ENCODE measurements at regions not wholly inside any gene's neighbourhood (a gene's known extent, or its start where the extent isn't known, plus 50 kb on each side); places are given as distances from the start of the nearest gene placed in this dataset.

DNA sequence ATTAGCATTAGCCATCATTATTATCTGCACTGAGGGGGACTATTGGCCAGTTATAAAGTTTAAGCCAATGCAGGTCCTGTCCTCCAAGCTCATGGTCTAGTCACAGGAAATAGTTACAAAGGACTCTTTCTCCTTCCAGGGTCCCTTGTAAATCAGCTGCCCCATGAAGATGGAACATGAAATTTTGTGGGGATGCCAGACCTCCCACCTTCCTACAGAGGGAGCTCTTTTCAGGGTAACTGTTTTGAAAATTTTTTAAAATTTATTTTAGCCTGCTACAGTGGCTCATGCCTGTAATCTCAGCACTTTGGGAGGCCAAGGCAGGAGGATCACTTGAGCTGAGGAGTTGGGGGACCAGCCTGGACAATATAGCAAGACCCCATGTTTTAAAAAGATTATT lies 124.4 kb upstream of the SLC34A2 start:
- no peak for DNase-seq (ENCODE audit: low read depth)

DNA sequence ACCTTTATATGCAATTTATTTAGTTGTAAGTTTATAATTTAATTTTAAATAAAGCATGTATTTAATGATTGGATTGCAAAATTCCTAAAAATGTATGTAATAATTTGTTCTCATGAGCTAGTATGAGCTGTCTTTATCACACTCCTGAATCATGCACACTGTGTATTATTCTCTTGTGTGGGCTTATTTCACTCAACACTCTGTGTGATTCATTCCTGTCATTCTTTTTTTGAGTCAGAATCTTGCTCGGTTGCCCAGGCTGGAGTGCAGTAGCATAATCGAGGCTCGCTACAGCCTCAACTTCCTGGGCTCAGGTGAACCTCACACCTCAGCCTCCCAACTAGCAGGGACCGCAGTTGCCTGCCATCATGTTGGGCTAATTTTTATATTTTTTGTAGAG lies 123.1 kb upstream of the SLC34A2 start:
- DNase-seq (ENCODE audit: low read depth) = no peak

DNA sequence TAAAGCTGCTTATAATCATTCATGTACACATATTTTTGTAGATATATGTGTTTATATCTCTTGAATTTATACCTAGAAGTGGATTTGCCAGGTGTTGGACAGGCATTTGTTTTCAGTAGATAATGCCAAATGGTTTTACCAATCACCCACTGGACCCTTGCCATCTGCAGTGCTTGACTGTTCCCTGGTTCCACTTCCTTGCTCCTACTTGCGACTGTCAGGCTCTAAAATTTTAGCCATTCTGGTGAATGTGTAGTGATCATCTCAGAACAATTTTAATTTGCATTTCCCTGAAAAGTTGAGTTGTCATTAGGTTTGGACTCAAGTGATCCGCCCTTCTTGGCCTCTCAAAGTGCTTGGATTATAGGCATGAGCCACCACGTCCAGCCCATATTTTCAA lies 122.4 kb upstream of the SLC34A2 start:
- DNase-seq (ENCODE audit: low read depth) = no peak

DNA sequence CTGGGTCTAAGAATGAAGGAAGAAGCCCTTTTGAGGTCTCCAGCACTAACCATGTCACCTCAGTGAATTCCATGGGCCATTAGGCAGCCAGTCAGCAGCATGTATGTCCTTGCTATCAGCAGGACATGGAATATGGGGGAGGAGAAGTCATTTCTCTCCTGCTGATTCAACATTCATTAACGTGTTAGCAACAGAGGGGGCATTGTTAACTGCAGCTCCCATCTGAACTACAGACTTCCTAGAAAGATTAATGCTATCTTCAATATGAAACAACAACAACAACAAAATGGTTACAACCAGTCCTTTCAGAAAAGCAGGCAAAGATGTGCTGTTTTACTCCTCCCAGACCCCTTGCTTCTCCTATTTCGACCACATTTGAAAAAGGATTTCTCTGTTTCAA lies 120.4 kb upstream of the SLC34A2 start:
- DNase-seq (ENCODE audit: low read depth) = no peak

DNA sequence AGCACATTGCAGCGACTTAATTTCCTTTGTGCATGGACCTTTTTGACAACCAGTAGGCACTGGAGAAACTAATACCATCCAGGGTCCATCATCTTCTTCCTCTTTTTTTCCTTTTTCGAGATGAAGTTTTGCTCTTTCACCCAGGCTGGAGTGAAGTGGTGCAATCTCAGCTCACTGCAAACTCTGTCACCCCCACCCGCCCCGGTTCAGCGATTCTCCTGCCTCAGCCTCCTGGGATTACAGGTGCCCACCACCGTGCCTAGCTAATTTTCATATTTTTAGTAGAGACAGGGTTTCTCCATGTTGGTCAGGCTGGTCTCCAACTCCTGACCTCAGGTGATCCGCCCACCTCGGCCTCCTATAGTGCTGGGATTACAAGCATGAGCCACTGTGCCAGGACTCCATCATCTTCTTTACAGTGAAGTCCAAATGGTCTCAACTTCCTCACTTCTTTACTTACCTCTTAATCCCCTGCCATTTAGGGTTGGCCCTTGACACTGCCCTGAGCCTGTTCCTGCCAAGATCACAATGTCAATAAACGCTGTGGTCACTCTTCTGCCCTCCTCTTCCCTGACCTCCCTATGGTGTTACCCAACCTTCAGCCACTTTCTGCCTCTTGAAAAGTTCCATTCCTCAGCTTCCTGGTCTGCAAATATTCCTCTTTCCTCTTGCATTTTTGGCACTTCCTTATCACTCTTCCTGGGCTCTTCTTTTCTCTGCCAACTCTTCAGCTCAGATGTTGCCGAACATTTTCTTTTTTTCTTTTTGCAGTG lies 119.8 kb upstream of the SLC34A2 start:
- DNase-seq (ENCODE audit: low read depth) = no peak

DNA sequence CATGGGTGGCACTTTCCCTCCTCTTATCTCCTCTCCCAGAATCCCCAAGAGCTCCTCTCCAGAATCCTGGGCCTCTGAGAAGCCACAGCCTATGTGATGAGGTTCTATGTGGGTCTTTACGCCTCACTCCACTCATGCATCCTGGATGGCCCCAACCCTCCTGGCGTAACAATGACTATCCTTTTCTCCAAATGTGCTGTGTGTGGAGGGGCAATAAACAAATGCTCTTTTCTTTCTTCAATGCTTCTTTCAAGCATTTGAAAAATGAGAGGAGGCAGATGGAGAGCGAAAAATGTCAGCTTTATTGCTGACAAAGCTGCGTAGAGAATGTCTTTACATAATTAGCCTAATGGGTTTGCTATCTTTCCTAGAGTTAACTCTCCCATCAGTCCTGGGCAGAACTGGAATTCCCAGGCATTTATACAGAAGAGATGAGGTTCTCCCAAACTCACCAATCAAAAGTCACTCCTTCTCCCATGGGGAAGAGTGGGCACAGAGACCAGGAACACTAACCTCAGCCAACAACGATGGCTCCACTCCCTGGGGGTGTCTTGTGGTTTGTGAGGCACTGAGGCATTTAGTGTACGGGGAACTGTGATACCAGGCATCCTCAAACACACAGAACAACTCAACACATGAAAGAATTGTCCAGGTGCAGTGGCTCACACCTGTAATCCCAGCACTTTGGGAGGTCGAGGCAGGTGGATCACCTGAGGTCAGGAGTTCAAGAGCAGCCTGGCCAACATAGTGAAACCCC lies 118.9 kb upstream of the SLC34A2 start:
- DNase-seq (ENCODE audit: low read depth) = no peak

DNA sequence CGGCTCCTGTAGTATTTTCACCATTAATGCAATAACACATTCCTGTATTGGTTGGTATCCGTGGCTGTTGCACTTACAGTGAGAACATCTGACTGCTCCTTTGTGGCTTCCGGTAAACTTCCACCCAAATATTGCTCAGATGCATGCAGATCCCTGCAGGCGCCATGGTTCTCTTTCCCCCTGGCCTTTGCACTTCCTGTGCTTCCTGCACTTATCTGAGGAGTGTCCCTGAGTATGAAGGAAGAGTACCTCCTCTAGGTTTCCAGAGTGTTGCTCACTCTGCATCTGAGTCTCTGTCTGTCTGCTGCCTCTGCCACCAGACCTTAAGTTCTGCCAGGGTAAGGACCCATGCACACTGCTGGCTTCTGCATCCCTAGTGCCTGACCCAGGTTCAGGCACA lies 117.2 kb upstream of the SLC34A2 start:
- no peak for DNase-seq (ENCODE audit: low read depth)

DNA sequence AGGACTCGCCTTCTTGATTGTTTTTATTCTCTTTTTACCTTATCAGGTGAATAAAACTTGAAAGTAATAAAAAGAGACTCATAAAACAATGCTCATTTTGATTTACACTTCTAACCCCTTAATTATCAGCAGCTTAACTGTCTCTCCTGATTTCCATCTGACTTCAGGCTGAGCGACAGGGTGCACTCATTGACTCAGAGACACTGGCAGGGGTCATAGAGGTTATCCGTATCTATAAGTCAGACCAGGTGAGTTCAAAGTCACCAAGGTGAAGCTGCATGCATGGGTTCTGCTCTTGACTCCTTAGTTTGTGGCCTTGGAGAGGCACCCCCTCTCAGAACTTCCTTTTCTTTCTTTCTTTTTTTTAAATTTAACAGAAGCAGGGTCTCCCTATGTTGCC lies 116.4 kb upstream of the SLC34A2 start:
- DNase-seq (ENCODE audit: low read depth) = no peak

DNA sequence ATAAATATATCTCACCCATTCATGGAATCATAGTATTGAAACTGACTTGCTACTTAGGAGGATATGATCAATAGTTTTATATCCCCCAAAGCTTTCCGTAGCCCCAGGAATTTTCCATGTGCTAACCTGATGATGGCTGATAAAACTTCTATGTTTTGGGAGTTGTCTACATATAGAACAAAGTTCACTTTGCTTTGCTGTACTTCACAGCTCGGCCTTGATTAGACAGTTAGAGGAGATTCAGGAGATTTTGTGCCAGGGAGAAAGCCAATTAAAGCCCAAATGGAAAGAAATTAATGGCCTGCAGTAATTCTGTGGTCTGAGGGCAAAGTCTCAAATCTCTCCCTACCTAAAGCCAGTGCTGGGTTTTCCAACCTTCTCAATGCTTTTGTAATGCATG lies 114.9 kb upstream of the SLC34A2 start:
- DNase-seq (ENCODE audit: low read depth) = no peak

DNA sequence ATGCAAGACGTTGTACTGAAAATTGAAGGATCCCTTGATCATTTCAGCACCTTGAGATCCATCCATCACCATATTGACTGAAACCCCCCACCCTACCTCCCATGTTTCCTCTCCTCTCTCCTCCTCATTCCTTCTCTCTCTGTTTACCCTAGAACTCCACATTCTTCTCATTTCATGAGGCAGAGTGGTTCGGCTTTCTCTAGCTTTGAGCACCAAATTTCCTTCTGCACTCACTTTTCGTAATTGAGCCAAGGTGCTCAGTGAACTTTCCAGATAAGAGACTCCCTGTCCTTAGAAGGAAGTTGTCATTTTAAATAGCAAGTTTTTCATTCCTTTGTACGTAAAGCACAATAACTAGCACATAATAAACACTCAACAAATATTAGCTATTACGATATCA lies 108.3 kb upstream of the SLC34A2 start:
- DNase-seq (ENCODE audit: low read depth) = no peak

DNA sequence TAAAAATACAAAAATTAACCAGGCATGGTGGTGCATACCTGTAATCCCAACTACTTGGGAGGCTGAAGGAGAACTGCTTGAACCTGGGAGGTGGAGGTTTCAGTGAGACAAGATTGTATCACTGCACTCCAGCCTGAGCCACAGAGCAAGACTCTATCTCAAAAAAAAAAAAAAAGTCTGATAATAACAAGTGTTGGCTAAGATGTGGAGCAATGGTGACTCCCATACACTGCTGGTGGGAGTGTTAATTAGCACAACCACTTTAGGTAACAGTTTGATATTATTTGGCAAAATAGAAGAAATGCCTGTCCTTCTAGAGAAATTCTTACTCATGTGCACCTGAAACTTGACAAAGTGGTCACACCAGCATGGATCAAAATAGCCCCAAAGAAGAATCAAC lies 106.2 kb upstream of the SLC34A2 start:
- DNase-seq (ENCODE audit: low read depth) = no peak

DNA sequence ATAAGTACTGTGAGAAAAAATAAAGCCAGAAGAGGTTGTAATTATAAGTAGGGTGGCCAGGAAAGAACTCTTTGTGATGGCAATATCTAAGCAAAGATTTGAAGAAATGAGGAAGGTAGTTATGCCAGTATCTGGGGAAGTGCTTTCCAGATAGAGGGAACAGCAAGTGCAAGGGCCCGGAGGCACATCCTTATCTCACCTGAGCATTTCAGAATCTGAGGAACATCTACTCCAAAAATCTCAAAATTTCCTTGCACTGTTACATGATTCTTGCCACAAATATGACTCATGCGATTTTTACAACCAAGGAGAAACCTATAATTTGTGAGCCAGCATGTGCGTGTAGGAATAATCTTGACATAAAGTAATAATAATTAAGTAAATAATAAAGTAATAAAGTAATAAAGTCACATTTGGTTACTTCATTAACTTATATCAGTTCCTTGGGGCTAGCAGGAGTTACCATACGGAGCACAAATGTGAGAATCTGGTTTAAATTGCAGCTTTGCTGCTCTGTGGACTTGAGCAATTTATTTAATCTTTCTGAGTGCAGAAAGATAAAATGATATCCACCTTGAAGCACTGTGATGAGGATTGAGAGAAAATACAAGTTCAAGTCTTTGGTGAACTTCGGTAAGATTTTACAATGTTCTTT lies 105.1 kb upstream of the SLC34A2 start:
- DNase-seq (ENCODE audit: low read depth) = no peak

DNA sequence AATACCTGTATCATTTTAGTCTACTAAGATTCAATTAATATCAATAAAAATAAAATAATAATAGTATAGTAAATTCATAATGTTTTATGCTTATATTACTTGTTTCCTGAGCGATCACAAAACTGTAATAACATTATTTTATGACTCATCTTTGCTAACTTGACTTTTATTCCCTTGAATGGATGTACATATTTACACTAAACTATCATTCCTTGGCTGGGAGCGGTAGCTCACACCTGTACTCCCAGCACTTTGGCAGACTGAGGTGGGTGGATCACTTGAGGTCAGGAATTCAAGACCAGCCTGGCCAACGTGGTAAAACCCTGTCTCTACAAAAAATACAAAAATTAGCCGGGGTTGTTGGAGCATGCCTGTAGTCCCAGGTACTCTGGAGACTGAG lies 104.0 kb upstream of the SLC34A2 start:
- DNase-seq (ENCODE audit: low read depth) = no peak

DNA sequence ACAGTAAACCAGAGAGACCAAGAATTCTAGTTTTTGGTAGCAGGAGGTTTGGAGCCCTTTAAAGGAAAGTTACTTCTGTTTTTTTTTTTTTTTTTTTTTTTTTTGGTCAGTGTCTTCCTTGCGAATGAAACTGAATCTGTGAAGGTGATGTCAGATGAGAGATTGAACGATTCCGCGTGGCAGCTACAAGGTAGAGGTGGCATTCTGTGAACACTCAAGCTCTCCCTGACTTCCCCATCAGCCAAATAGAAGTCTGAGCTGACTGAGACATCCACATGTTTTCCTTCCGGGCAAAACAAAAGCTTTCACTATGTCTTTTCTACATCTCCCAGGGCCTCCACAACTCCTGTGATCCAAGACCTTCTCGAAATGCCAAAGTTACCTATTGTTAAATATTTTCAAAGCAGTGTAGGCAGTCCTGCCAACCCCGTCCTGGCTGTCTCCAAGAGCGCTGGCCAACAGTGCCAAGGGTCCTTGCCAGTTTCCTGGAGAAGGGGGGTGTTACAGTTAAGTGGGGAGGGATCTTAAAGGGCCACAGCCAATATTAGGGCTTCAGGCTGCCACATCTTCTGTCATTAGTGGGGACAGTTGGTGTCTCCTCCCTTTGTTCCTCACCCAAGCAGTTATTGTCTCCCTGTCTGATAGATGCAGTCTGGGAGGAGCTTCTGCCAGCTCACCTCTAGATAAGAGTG lies 102.9 kb upstream of the SLC34A2 start:
- no peak for DNase-seq (ENCODE audit: low read depth)

DNA sequence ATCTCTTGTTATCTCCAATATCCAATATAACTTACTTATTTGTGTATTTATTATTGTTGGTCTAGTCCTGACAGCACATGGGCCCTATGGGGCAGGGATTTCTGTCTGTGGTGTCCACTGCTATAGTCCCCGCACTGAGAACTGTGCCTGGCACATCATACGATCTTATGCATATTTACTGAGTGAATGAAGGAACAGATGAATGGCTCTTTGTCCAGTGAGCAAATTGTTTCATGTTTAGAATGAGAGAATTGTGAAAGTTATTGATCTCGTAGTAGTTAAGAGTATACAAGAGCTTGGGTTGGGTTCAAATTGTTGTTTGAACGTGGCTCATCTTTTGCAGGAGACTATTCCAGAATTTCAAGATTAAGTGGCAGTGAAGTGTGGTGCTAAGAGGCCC lies 96.1 kb upstream of the SLC34A2 start:
- no peak for DNase-seq (ENCODE audit: low read depth)

DNA sequence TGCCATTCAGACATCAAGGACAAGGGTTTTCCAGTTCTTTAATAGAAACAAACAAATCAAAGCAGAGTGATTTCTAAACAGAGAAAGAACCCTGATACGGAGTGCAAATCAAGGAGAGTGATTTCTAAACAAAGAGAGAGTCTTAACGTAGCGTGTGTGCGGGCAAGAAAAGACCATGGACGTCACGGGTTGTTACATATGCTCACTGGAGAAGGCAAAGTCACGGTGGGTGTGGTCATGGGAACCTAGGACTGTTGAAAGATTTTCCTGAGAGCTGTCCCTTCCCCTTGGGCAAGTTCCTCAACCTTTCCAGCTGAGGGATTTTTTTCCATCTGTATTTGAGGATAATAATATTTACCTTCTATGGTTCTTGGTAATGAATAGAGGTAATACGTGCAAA lies 95.0 kb upstream of the SLC34A2 start:
- DNase-seq (ENCODE audit: low read depth) = no peak

DNA sequence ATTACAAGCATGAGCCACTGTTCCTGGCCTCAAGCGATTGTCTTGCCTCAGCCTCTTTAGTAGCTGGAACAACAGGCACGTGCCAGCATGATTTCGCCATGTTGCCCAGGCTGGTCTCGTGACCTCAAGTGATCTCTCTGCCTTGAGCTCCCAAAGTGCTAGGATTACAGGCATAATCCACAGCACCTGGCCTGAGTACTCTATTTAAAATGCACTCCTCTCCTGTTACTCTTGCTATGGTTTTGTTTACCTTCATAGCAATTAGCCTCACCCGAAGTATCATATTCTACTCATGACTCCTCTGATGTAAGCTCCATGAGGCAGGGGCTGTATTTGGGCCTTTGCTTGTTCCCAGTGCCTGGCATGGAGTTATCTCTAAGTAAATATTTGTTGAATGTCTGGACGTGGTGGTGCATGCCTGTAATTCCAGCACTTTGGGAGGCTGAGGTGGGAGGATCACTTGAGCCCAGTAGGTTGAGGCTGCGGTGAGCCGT lies 92.5 kb upstream of the SLC34A2 start:
- no peak for DNase-seq (ENCODE audit: low read depth)

DNA sequence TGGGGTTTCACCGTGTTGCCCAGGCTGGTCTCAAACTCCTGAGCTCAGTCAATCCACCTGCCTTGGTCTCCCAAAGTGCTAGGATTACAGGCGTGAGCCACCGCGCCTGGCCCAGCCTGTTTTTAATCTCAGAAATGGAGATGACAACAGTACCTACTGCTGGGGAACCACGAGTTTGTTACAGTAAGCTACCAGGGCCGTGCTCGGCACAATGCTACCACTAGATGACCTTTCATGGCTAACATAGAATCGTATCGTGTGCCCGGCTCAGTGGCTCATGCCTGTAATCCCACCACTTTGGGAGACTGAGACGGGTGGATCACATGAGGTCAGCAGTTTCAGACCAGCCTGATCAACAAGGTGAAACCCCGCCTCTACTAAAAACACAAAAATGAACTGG lies 90.8 kb upstream of the SLC34A2 start:
- no peak for DNase-seq (ENCODE audit: low read depth)

DNA sequence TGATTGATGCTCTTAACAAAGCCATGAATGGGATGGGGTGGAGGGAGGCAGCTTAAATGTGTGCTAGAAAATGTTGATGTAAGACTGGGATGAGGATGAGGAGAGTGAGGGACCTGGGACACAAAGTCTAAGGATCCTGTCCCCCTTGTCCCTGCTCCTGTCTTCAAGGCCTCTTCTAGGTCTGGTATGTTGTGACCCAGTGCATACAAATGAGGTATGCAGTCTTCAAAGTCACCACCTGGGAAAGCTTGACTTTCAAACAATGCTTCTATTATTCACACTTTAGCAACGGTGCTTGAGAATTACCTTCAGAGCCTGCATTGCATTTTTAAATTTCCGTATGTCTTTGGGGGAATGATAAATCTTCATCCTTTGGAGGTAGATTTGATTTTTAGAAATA lies 88.4 kb upstream of the SLC34A2 start:
- DNase-seq (ENCODE audit: low read depth) = no peak

DNA sequence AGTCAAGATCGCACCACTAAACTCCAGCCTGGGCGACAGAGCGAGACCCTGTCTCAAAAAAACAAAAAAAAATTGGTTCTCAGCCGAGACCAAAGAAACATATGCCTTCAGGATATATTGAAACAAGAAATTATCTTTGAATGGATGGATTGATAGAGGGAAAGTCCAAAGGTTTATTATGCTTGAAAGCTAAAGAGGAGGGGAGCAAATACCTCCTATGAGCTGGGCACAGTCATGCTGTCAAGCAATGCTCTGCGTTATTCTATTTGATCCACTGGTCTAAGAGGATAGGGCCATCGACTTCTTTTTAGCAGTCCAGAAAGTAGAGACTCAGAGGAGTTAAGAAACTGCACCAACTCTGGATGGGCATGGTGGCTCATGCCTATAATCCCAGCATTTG lies 85.9 kb upstream of the SLC34A2 start:
- no peak for DNase-seq (ENCODE audit: low read depth)

DNA sequence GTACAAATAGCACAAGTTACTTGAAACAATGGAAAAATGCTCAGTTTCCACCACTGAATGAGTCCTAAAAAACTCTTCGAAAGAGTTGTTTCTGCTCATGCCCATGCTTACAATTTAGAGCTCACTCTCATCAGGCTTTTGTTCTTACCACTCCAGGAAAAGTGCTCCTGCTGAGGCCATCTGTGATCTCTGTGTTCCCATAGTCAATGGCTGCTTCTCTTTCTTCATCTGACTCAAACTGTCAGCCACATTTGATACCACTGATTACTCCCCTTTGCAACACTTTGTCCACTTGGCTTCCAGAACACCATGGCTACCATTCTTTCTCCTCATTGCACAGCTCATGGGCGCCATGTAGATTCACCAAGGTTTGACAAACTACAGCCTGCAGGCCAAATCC lies 80.0 kb upstream of the SLC34A2 start:
- no peak for DNase-seq (ENCODE audit: low read depth)

DNA sequence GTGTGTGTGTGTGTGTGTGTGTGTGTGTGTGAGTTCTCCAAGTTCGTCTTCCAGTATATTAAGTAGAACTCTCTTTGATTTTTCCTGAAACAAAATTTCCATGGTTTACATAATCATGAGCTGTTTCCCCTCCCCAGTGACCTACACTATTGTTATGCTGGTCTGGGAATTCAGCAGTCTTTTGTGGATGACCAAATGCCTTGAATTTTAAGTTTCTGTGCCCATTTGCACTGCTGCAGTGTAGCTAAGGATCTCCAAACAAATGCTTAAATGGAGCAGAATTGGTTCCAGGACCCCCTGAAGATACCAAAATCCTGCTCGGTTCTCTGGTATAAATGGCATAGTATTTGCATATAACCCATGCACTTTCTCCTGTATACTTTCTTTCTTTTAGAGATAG lies 77.2 kb upstream of the SLC34A2 start:
- no peak for DNase-seq (ENCODE audit: low read depth)
